ENCODE measurements at regions not wholly inside any gene's neighbourhood (a gene's known extent, or its start where the extent isn't known, plus 50 kb on each side); places are given as distances from the start of the nearest gene placed in this dataset.
A peak's percentile ranks its signal among the peaks of the same experiment; 100 is the strongest.
"Not testable (repeated sequence)": the region's sequence is repeated elsewhere in the genome, so short reads cannot be mapped to it uniquely, and the experiment has no call there.

- no peak for DNase-seq
Measured at GRCh38 chr2:125371867-125372266, 1284.1 kb upstream of the GYPC start.

GRCh38 chr2:125373293-125373692 is 1282.7 kb upstream of the GYPC start:
- no peak for DNase-seq

- DNase-seq: no peak
Measured at GRCh38 chr2:125386074-125386473, 1269.9 kb upstream of the GYPC start.

GRCh38 chr2:125397535-125398251 is 1258.3 kb upstream of the GYPC start:
- no peak for DNase-seq

GRCh38 chr2:125398738-125399524 is 1257.0 kb upstream of the GYPC start:
- no peak for DNase-seq

GRCh38 chr2:125405816-125406215 is 1250.1 kb upstream of the GYPC start:
- no peak for DNase-seq

- DNase-seq: no peak
Measured at GRCh38 chr2:125408874-125409538, 1247.0 kb upstream of the GYPC start.

GRCh38 chr2:125418483-125418882 is 1237.5 kb upstream of the GYPC start:
- no peak for DNase-seq

GRCh38 chr2:125422198-125422770 is 1233.7 kb upstream of the GYPC start:
- DNase-seq: not testable (repeated sequence)

GRCh38 chr2:125424266-125424785 is 1231.6 kb upstream of the GYPC start:
- no peak for DNase-seq

GRCh38 chr2:125427721-125428315 is 1228.1 kb upstream of the GYPC start:
- DNase-seq: no peak

GRCh38 chr2:125444106-125444505 is 1211.9 kb upstream of the GYPC start:
- DNase-seq: no peak

- DNase-seq: no peak
Measured at GRCh38 chr2:125445495-125445894, 1210.5 kb upstream of the GYPC start.

GRCh38 chr2:125450092-125450491 is 1205.9 kb upstream of the GYPC start:
- DNase-seq: no peak

- no peak for DNase-seq
Measured at GRCh38 chr2:125455110-125455509, 1200.8 kb upstream of the GYPC start.

- peak; percentile 92 for DNase-seq
Measured at GRCh38 chr2:125456693-125457363, 1199.1 kb upstream of the GYPC start.

- DNase-seq: peak; percentile 13
Measured at GRCh38 chr2:125471963-125472362, 1184.0 kb upstream of the GYPC start.

GRCh38 chr2:125479143-125479636 is 1176.8 kb upstream of the GYPC start:
- DNase-seq: no peak

GRCh38 chr2:125490308-125490707 is 1165.7 kb upstream of the GYPC start:
- DNase-seq: no peak

GRCh38 chr2:125491663-125492062 is 1164.3 kb upstream of the GYPC start:
- no peak for DNase-seq

GRCh38 chr2:125512313-125512712 is 1143.6 kb upstream of the GYPC start:
- DNase-seq: no peak

GRCh38 chr2:125516496-125517109 is 1139.4 kb upstream of the GYPC start:
- DNase-seq: no peak

All from NCI-H524 treated with DMSO at 0.1 percent for 48 hours (cell line).